Panc1 (cell line): ENCODE measurements at regions not wholly inside any gene's neighbourhood (a gene's known extent, or its start where the extent isn't known, plus 50 kb on each side); places are given as distances from the start of the nearest gene placed in this dataset.

ENCODE experiments used
- POLR2AphosphoS5 ChIP-seq: IDR thresholded peaks from 2 replicates; pipeline ENCODE4 v1.6.1; 2012; ENCODE audit warnings: mild to moderate bottlenecking, low read depth, low read length, moderate library complexity
- SIN3A ChIP-seq: IDR thresholded peaks from 2 replicates; pipeline ENCODE4 v1.6.1; 2012; ENCODE audit warnings: low read depth, mild to moderate bottlenecking, low read length, moderate library complexity, borderline replicate concordance; ENCODE audit not compliant: insufficient read depth
- TF ChIP-seq, protein P1 (sequence below): fragments of 450-650 bp; IDR thresholded peaks from 2 replicates; pipeline ENCODE4 v1.5.1; 2017; ENCODE audit warnings: mild to moderate bottlenecking
- TF ChIP-seq, protein P2 (sequence below), 2 experiments: IDR thresholded peaks; 2 replicates each; pipeline ENCODE4 v1.6.1; 2011 to 2012; ENCODE audit warnings: low read depth in 2 of 2, control low read depth in 1 of 2, low read length in 1 of 2, mild to moderate bottlenecking in 1 of 2, moderate library complexity in 1 of 2; ENCODE audit not compliant: insufficient read depth in 1 of 2

DNA sequence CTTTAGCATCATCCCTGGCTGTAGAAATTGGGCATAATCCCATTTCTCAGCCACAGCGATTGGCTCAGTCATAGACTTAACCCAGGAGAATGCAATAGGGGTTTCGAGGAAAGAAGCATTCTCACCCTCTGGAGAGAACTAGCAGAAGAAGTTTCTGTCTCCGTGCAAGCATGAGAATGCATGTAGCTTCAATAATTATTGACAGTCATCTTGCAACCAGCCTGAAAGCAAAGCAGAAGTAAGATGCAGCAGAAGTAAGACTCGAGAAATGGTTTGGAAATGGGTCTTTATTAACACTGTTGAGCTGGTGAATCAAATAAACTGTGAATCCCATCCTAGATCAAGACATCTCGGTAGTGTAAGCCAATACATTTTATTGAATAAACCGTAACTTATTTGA lies 828.8 kb upstream of the GJE1 start:
- TF ChIP-seq, protein P1, sequence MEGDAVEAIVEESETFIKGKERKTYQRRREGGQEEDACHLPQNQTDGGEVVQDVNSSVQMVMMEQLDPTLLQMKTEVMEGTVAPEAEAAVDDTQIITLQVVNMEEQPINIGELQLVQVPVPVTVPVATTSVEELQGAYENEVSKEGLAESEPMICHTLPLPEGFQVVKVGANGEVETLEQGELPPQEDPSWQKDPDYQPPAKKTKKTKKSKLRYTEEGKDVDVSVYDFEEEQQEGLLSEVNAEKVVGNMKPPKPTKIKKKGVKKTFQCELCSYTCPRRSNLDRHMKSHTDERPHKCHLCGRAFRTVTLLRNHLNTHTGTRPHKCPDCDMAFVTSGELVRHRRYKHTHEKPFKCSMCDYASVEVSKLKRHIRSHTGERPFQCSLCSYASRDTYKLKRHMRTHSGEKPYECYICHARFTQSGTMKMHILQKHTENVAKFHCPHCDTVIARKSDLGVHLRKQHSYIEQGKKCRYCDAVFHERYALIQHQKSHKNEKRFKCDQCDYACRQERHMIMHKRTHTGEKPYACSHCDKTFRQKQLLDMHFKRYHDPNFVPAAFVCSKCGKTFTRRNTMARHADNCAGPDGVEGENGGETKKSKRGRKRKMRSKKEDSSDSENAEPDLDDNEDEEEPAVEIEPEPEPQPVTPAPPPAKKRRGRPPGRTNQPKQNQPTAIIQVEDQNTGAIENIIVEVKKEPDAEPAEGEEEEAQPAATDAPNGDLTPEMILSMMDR: no peak
- TF ChIP-seq SIN3A (no peak), POLR2AphosphoS5 (no peak)
- TF ChIP-seq, protein P2, sequence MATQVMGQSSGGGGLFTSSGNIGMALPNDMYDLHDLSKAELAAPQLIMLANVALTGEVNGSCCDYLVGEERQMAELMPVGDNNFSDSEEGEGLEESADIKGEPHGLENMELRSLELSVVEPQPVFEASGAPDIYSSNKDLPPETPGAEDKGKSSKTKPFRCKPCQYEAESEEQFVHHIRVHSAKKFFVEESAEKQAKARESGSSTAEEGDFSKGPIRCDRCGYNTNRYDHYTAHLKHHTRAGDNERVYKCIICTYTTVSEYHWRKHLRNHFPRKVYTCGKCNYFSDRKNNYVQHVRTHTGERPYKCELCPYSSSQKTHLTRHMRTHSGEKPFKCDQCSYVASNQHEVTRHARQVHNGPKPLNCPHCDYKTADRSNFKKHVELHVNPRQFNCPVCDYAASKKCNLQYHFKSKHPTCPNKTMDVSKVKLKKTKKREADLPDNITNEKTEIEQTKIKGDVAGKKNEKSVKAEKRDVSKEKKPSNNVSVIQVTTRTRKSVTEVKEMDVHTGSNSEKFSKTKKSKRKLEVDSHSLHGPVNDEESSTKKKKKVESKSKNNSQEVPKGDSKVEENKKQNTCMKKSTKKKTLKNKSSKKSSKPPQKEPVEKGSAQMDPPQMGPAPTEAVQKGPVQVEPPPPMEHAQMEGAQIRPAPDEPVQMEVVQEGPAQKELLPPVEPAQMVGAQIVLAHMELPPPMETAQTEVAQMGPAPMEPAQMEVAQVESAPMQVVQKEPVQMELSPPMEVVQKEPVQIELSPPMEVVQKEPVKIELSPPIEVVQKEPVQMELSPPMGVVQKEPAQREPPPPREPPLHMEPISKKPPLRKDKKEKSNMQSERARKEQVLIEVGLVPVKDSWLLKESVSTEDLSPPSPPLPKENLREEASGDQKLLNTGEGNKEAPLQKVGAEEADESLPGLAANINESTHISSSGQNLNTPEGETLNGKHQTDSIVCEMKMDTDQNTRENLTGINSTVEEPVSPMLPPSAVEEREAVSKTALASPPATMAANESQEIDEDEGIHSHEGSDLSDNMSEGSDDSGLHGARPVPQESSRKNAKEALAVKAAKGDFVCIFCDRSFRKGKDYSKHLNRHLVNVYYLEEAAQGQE (IDR thresholded peaks at IDR 0.05; ENCODE audit: insufficient read depth in 1 of 2, low read depth in 2 of 2, low read length in 1 of 2): no peak
